Endothelial cell of umbilical vein (primary cell): ENCODE measurements at regions not wholly inside any gene's neighbourhood (a gene's known extent, or its start where the extent isn't known, plus 50 kb on each side); places are given as distances from the start of the nearest gene placed in this dataset.

Experiments
- BruUV-seq: library from RNA; stranded (reverse); fragments of 400-500 nt; replicated peaks from 2 replicates; lab custom pipeline; 2021; lab: Mats Ljungman, UMichigan
- CTCF ChIA-PET: fragments of 300-600, 350-600 bp; sonication (Branson Sonifier 250); formaldehyde crosslinking; loops from one replicate; lab custom pipeline; 2021; ENCODE audit warnings: antibody characterized with exemption, inconsistent platforms; lab: Charles Lee
- POLR2A ChIA-PET: fragments of 300-600, 350-600 bp; sonication (Branson Sonifier 250); formaldehyde crosslinking; loops from one replicate; lab custom pipeline; 2021; ENCODE audit warnings: antibody characterized with exemption, inconsistent platforms; lab: Charles Lee
- DNase-seq: peaks from one replicate; pipeline ENCODE4 v3.0.0-alpha.2; 2011; ENCODE audit warnings: low read depth, low spot score
- FAIRE-seq: peaks from 2 replicates; lab custom pipeline; 2011; peaks lifted over from hg19 to GRCh38; lab: Jason Lieb, UNC
- H2AFZ ChIP-seq: 2 replicates; pipeline ENCODE4 v1.6.0; 2012; ENCODE audit warnings: low read depth, low read length, control low read depth, inconsistent platforms
- H3K27ac ChIP-seq: 2 replicates; pipeline ENCODE4 v1.5.1; 2011; ENCODE audit warnings: low read depth, mild to moderate bottlenecking, control low read depth, low read length, moderate library complexity; ENCODE audit not compliant: insufficient read depth
- H3K27me3 ChIP-seq, 2 experiments: 2 replicates each; pipeline versions ENCODE4 v1.6.0 to v1.6.1; 2011; ENCODE audit warnings: low read length in 2 of 2, mixed read lengths in 1 of 2; ENCODE audit not compliant: control insufficient read depth in 2 of 2, insufficient read depth in 2 of 2
- H3K36me3 ChIP-seq, 2 experiments: 2 replicates in 1 of 2; 3 replicates in 1 of 2; pipeline ENCODE4 v1.5.1; 2011; ENCODE audit warnings: low read length in 2 of 2, mild to moderate bottlenecking in 1 of 2, moderate library complexity in 1 of 2; ENCODE audit not compliant: control insufficient read depth in 2 of 2, insufficient read depth in 2 of 2; ENCODE audit errors: extremely low read depth in 1 of 2
- H3K4me1 ChIP-seq: 3 replicates; pipeline ENCODE4 v1.5.1; 2011; ENCODE audit warnings: mild to moderate bottlenecking, low read length; ENCODE audit not compliant: control insufficient read depth, insufficient read depth; ENCODE audit errors: extremely low read depth
- H3K4me2 ChIP-seq: 2 replicates; pipeline ENCODE4 v1.6.1; 2011; ENCODE audit warnings: low read length, control low read depth, mixed read lengths; ENCODE audit not compliant: insufficient read depth
- H3K4me3 ChIP-seq, 3 experiments: fragments of 200-600 bp in 1 of 3; sonication (generic), shearing (Covaris generic) in 1 of 3; replicated peaks in 1 of 3; 2 replicates each; pipeline ENCODE4 v1.5.1; 2011 to 2016; ENCODE audit warnings: control low read depth in 3 of 3, low read length in 3 of 3, mild to moderate bottlenecking in 2 of 3, inconsistent platforms in 1 of 3, low read depth in 1 of 3, moderate library complexity in 1 of 3; ENCODE audit not compliant: insufficient read depth in 1 of 3
- H3K79me2 ChIP-seq: 2 replicates; pipeline ENCODE4 v1.6.0; 2012; ENCODE audit warnings: low read length, inconsistent platforms; ENCODE audit not compliant: control insufficient read depth, insufficient read depth
- H3K9ac ChIP-seq: replicated peaks from 2 replicates; pipeline ENCODE3; 2011; ENCODE audit warnings: low read length, control low read depth; ENCODE audit not compliant: insufficient read depth; ENCODE audit errors: extremely low read depth
- H3K9me1 ChIP-seq: replicated peaks from 3 replicates; pipeline ENCODE4 v1.6.0; 2011; ENCODE audit warnings: mild to moderate bottlenecking, low read length; ENCODE audit not compliant: control insufficient read depth, insufficient read depth; ENCODE audit errors: extremely low read depth
- H3K9me3 ChIP-seq: replicated peaks from 2 replicates; pipeline ENCODE4 v1.5.1; 2012; ENCODE audit warnings: low read length, inconsistent platforms; ENCODE audit not compliant: control insufficient read depth, insufficient read depth
- H4K20me1 ChIP-seq: replicated peaks from 2 replicates; pipeline ENCODE3; 2011; ENCODE audit warnings: mild to moderate bottlenecking, low read length; ENCODE audit not compliant: control insufficient read depth, insufficient read depth; ENCODE audit errors: extremely low read depth
- CTCF ChIP-seq, 2 donors: IDR thresholded peaks; 1 replicate in 1 of 2; 2 replicates in 1 of 2; pipeline ENCODE4 v1.5.1; 2011; ENCODE audit warnings: low read length in 2 of 2, mild to moderate bottlenecking in 2 of 2, moderate library complexity in 2 of 2, control low read depth in 1 of 2, inconsistent platforms in 1 of 2, low read depth in 1 of 2; ENCODE audit not compliant: insufficient read depth in 1 of 2; ENCODE audit errors: extremely low read depth in 1 of 2
- EZH2 ChIP-seq: IDR thresholded peaks from 2 replicates; pipeline ENCODE4 v1.6.1; 2012; ENCODE audit warnings: borderline replicate concordance, low read depth, mild to moderate bottlenecking, moderate library complexity, low read length, inconsistent platforms; ENCODE audit not compliant: severe bottlenecking
- FOS ChIP-seq: IDR thresholded peaks from 2 replicates; pipeline ENCODE4 v1.6.1; 2011; ENCODE audit warnings: mild to moderate bottlenecking, low read length, moderate library complexity, borderline replicate concordance; ENCODE audit not compliant: insufficient read depth
- GATA2 ChIP-seq: IDR thresholded peaks from 2 replicates; pipeline ENCODE4 v1.7.0; 2011; ENCODE audit warnings: low read depth, mild to moderate bottlenecking, moderate library complexity, mixed read lengths, low read length; ENCODE audit not compliant: insufficient read length, insufficient read depth
- JUN ChIP-seq: IDR thresholded peaks from 2 replicates; pipeline ENCODE4 v1.6.1; 2011; ENCODE audit warnings: borderline replicate concordance, low read depth; ENCODE audit not compliant: insufficient read length, insufficient read depth
- MYC ChIP-seq: IDR thresholded peaks from one replicate; pipeline ENCODE4 v1.6.1; 2011; ENCODE audit warnings: mild to moderate bottlenecking, low read depth, low read length
- POLR2A ChIP-seq: IDR thresholded peaks from 2 replicates; pipeline ENCODE4 v1.6.1; 2012; ENCODE audit warnings: low read depth, mild to moderate bottlenecking, control low read depth, low read length
- POLR2AphosphoS5 ChIP-seq: IDR thresholded peaks from 2 replicates; pipeline ENCODE4 v1.6.1; 2012; ENCODE audit warnings: low read depth, mild to moderate bottlenecking, control low read depth, low read length, moderate library complexity; ENCODE audit not compliant: insufficient read depth
- dilution Hi-C: fragments of 300-500 bp; cut with MboI; formaldehyde crosslinking; loops from one replicate; pipeline ENCODE4 v1.15.0; 2019; ENCODE audit warnings: low sequenced_read_pairs; ENCODE audit not compliant: extremely low pct_ligation_motif_present
- intact Hi-C: fragments of 100-400 bp; cut with micrococcal nuclease; formaldehyde crosslinking; loops from one replicate; pipeline ENCODE4 v1.10.0; 2022
- TF ChIP-seq, protein P1 (sequence below): IDR thresholded peaks from 2 replicates; pipeline ENCODE4 v1.6.1; 2011; ENCODE audit not compliant: insufficient read depth, insufficient read length

- Histone ChIP-seq H3K4me3 (no peak overlapping the region), H3K4me2 (no peak overlapping the region), H3K27ac (no peak overlapping the region), H3K79me2 (no peaks in the 10 kb centered on the region), H4K20me1 (no peaks in the 10 kb centered on the region), H2AFZ (no peak overlapping the region), H3K27me3 (no peaks in the 10 kb centered on the region), H3K9me3 (peaks cover 2% of the 10 kb centered on the region), H3K4me1 (no peaks in the 10 kb centered on the region), H3K36me3 (no peaks in the 10 kb centered on the region), H3K9ac (no peak overlapping the region), H3K9me1 (no peaks in the 10 kb centered on the region)
- DNase-seq = no peak
- POLR2A ChIA-PET = no interaction called here
- dilution Hi-C loops (no loop called here), intact Hi-C loops (no loop called here)
- no TSS peak for BruUV-seq
- CTCF ChIA-PET = no interaction called here
- TF ChIP-seq GATA2 (no peak), MYC (no peak), EZH2 (no peak), JUN (no peak), CTCF (IDR thresholded peaks at IDR 0.05; ENCODE audit: extremely low read depth in 1 of 2, insufficient read depth in 1 of 2, low read depth in 1 of 2, low read length in 2 of 2) (no peak), POLR2AphosphoS5 (no peak), FOS (no peak), POLR2A (no peak)
- TF ChIP-seq, protein P1, sequence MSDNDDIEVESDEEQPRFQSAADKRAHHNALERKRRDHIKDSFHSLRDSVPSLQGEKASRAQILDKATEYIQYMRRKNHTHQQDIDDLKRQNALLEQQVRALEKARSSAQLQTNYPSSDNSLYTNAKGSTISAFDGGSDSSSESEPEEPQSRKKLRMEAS = no peak
- FAIRE-seq = no peak
Observed at GRCh38 chr13:103405297-103405696, 339.1 kb upstream of the SLC10A2 start.
